ENCODE measurements at regions not wholly inside any gene's neighbourhood (a gene's known extent, or its start where the extent isn't known, plus 50 kb on each side); places are given as distances from the start of the nearest gene placed in this dataset.

DNA sequence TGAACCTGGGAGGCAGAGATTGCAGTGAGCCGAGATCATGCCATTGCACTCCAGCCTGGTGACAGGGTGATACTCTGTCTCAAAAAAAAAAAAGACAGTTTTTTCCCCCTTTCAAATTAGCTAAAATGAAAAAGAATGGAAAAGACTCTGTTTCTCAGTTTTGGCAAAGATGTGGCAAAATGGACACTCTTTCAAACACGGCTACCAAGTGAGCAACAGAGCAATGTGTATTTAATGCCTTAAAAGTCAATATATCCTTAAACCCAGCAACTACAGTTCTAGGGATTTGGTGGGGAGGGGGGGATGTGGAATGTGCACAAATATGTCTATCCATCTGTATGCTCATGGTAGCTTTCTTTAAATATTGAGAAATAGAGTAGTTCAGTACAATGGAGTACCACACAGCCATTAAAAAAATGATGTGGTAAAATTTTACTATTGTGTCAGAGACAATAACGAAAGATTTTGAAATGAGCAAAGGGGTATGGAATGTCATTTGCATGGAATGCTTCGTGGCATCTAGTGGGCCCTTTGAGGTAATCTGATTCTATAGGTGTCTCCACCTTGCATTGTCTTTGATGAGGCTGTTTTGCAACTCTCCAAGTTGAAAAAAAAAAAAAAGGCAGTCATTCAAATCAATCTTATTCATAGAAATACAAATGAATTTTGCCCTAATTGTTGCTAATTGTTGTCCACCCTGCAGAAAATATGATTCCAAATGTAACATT is 108.1 kb downstream of the AXIN2 start:
- Histone ChIP-seq H3K4me1 (ENCODE audit: low read length) (no peaks in the 10 kb centered on the region), H3K79me2 (ENCODE audit: low read length) (no peaks in the 10 kb centered on the region), H4K20me1 (ENCODE audit: insufficient read depth, low read depth, low read length) (no peaks in the 10 kb centered on the region), H3K4me2 (ENCODE audit: low read depth, low read length, poor library complexity, severe bottlenecking) (no peak overlapping the region), H3K27ac (ENCODE audit: low read length) (no peak overlapping the region), H3K9me2 (replicated peaks; ENCODE audit: insufficient read depth, low read length) (no peaks in the 10 kb centered on the region), H2AFZ (ENCODE audit: low read length) (no peak overlapping the region), H3K27me3 (ENCODE audit: low read length) (no peaks in the 10 kb centered on the region), H3K9me3 (ENCODE audit: low read length) (no peaks in the 10 kb centered on the region), H3K9ac (ENCODE audit: low read length) (no peak overlapping the region), H3K36me3 (ENCODE audit: insufficient read depth, low read length) (no peaks in the 10 kb centered on the region), H3K4me3 (ENCODE audit: low read length) (no peak overlapping the region)
- DNase-seq = no peak

- no peak for DNase-seq
- H3K4me3 ChIP-seq (ENCODE audit: low read length) = no peak overlapping the region
These were observed 112.0 kb downstream of the AXIN2 start for GRCh38 chr17:65449495-65449894.

DNA sequence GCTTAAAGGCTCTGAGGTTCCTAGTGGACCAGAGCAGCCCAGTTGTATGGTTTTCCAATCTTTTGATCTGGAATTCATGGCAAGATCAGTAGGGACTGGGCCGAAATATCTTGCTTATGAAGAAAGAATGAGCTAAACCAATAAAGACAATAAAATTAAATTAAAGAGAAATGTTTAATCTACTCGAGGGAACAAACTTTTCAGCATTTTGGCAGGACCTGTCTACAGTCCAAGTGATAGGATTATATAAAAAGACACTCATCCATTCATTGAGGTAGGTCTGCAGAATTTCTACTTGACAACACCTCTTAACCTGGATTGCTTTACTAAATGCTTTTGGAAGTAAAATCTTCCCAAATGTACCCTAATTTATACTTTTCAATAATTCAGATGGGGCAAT is 113.6 kb downstream of the AXIN2 start:
- Histone ChIP-seq H2AFZ (ENCODE audit: low read length) (no peak overlapping the region), H3K9me3 (ENCODE audit: low read length) (no peaks in the 10 kb centered on the region), H3K27ac (ENCODE audit: low read length) (no peak overlapping the region), H3K4me3 (ENCODE audit: low read length) (no peak overlapping the region), H3K4me2 (ENCODE audit: low read depth, low read length, poor library complexity, severe bottlenecking) (no peak overlapping the region), H4K20me1 (ENCODE audit: insufficient read depth, low read depth, low read length) (no peaks in the 10 kb centered on the region), H3K9ac (ENCODE audit: low read length) (no peak overlapping the region), H3K4me1 (ENCODE audit: low read length) (no peaks in the 10 kb centered on the region), H3K9me2 (replicated peaks; ENCODE audit: insufficient read depth, low read length) (no peaks in the 10 kb centered on the region), H3K79me2 (ENCODE audit: low read length) (no peaks in the 10 kb centered on the region), H3K36me3 (ENCODE audit: insufficient read depth, low read length) (no peaks in the 10 kb centered on the region), H3K27me3 (ENCODE audit: low read length) (no peaks in the 10 kb centered on the region)
- DNase-seq = no peak

More at GRCh38 chr17:65449495-65449894, 112.0 kb downstream of the AXIN2 start:
- Histone ChIP-seq H3K36me3 (ENCODE audit: insufficient read depth, low read length) (no peaks in the 10 kb centered on the region), H4K20me1 (ENCODE audit: insufficient read depth, low read depth, low read length) (no peaks in the 10 kb centered on the region), H3K27ac (ENCODE audit: low read length) (no peak overlapping the region), H3K27me3 (ENCODE audit: low read length) (no peaks in the 10 kb centered on the region), H3K4me2 (ENCODE audit: low read depth, low read length, poor library complexity, severe bottlenecking) (no peak overlapping the region), H3K79me2 (ENCODE audit: low read length) (no peaks in the 10 kb centered on the region), H3K9me2 (replicated peaks; ENCODE audit: insufficient read depth, low read length) (no peaks in the 10 kb centered on the region), H3K4me1 (ENCODE audit: low read length) (no peaks in the 10 kb centered on the region), H3K9me3 (ENCODE audit: low read length) (no peaks in the 10 kb centered on the region), H2AFZ (ENCODE audit: low read length) (no peak overlapping the region), H3K9ac (ENCODE audit: low read length) (no peak overlapping the region)

- DNase-seq = no peak
- H3K36me3 ChIP-seq (ENCODE audit: insufficient read depth, low read length) = no peaks in the 10 kb centered on the region
- H3K9me3 ChIP-seq (ENCODE audit: low read length) = no peaks in the 10 kb centered on the region
- no peak overlapping the region for H3K9ac ChIP-seq (ENCODE audit: low read length)
- no peak overlapping the region for H3K4me3 ChIP-seq (ENCODE audit: low read length)
- H3K4me1 ChIP-seq (ENCODE audit: low read length) = no peaks in the 10 kb centered on the region
- no peak overlapping the region for H2AFZ ChIP-seq (ENCODE audit: low read length)
- no peaks in the 10 kb centered on the region for H4K20me1 ChIP-seq (ENCODE audit: insufficient read depth, low read depth, low read length)
- no peak overlapping the region for H3K4me2 ChIP-seq (ENCODE audit: low read depth, low read length, poor library complexity, severe bottlenecking)
- H3K27me3 ChIP-seq (ENCODE audit: low read length) = no peaks in the 10 kb centered on the region
- no peaks in the 10 kb centered on the region for H3K9me2 ChIP-seq (replicated peaks; ENCODE audit: insufficient read depth, low read length)
- no peaks in the 10 kb centered on the region for H3K79me2 ChIP-seq (ENCODE audit: low read length)
- no peak overlapping the region for H3K27ac ChIP-seq (ENCODE audit: low read length)
These were observed 114.5 kb downstream of the AXIN2 start for GRCh38 chr17:65446838-65447526.

GRCh38 chr17:65446043-65446442 is 115.4 kb downstream of the AXIN2 start:
- Histone ChIP-seq H3K9ac (ENCODE audit: low read length) (no peak overlapping the region), H3K4me1 (ENCODE audit: low read length) (no peaks in the 10 kb centered on the region), H3K27me3 (ENCODE audit: low read length) (no peaks in the 10 kb centered on the region), H4K20me1 (ENCODE audit: insufficient read depth, low read depth, low read length) (no peaks in the 10 kb centered on the region), H2AFZ (ENCODE audit: low read length) (no peak overlapping the region), H3K79me2 (ENCODE audit: low read length) (no peaks in the 10 kb centered on the region), H3K9me2 (replicated peaks; ENCODE audit: insufficient read depth, low read length) (no peaks in the 10 kb centered on the region), H3K4me3 (ENCODE audit: low read length) (no peak overlapping the region), H3K27ac (ENCODE audit: low read length) (no peak overlapping the region), H3K36me3 (ENCODE audit: insufficient read depth, low read length) (no peaks in the 10 kb centered on the region), H3K9me3 (ENCODE audit: low read length) (no peaks in the 10 kb centered on the region), H3K4me2 (ENCODE audit: low read depth, low read length, poor library complexity, severe bottlenecking) (no peak overlapping the region)
- no peak for DNase-seq

DNA sequence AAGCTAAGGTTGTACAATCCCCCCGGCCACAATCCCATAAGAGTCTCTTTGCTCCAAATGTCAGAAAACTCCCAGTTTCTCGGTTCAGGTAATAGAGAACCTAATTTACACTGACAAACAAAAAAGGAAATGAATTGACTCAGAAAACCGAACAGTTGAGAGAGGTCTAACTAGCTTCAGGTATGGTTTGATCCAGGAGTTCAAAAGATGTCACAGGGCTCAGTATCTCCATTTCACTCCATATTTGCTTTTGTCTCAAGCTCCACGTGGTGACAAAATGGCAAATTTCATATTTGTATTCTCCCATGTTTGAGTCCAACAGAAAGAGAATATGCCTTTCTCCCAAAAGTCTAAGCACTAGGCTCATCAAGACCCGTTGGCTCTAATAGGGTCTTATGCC is 117.4 kb downstream of the AXIN2 start:
- no peaks in the 10 kb centered on the region for H3K4me1 ChIP-seq (ENCODE audit: low read length)

GRCh38 chr17:65442691-65443090 is 118.8 kb downstream of the AXIN2 start:
- H3K36me3 ChIP-seq (ENCODE audit: insufficient read depth, low read length) = no peaks in the 10 kb centered on the region
- no peak overlapping the region for H2AFZ ChIP-seq (ENCODE audit: low read length)
- H3K9ac ChIP-seq (ENCODE audit: low read length) = no peak overlapping the region
- no peak overlapping the region for H3K4me3 ChIP-seq (ENCODE audit: low read length)
- no peaks in the 10 kb centered on the region for H3K4me1 ChIP-seq (ENCODE audit: low read length)
- H3K9me3 ChIP-seq (ENCODE audit: low read length) = no peaks in the 10 kb centered on the region
- H4K20me1 ChIP-seq (ENCODE audit: insufficient read depth, low read depth, low read length) = no peaks in the 10 kb centered on the region
- no peak for DNase-seq
- H3K27ac ChIP-seq (ENCODE audit: low read length) = no peak overlapping the region
- no peak overlapping the region for H3K4me2 ChIP-seq (ENCODE audit: low read depth, low read length, poor library complexity, severe bottlenecking)
- no peaks in the 10 kb centered on the region for H3K9me2 ChIP-seq (replicated peaks; ENCODE audit: insufficient read depth, low read length)
- no peaks in the 10 kb centered on the region for H3K27me3 ChIP-seq (ENCODE audit: low read length)
- no peaks in the 10 kb centered on the region for H3K79me2 ChIP-seq (ENCODE audit: low read length)

More for the DNA sequence above, 117.4 kb downstream of the AXIN2 start:
- no peak overlapping the region for H2AFZ ChIP-seq (ENCODE audit: low read length)
- no peaks in the 10 kb centered on the region for H3K79me2 ChIP-seq (ENCODE audit: low read length)
- no peak for DNase-seq
- H3K27ac ChIP-seq (ENCODE audit: low read length) = no peak overlapping the region
- H3K9me2 ChIP-seq (replicated peaks; ENCODE audit: insufficient read depth, low read length) = no peaks in the 10 kb centered on the region
- no peak overlapping the region for H3K4me3 ChIP-seq (ENCODE audit: low read length)
- H4K20me1 ChIP-seq (ENCODE audit: insufficient read depth, low read depth, low read length) = no peaks in the 10 kb centered on the region
- no peaks in the 10 kb centered on the region for H3K36me3 ChIP-seq (ENCODE audit: insufficient read depth, low read length)
- H3K27me3 ChIP-seq (ENCODE audit: low read length) = no peaks in the 10 kb centered on the region
- no peak overlapping the region for H3K9ac ChIP-seq (ENCODE audit: low read length)
- H3K4me2 ChIP-seq (ENCODE audit: low read depth, low read length, poor library complexity, severe bottlenecking) = no peak overlapping the region
- no peaks in the 10 kb centered on the region for H3K9me3 ChIP-seq (ENCODE audit: low read length)

DNA sequence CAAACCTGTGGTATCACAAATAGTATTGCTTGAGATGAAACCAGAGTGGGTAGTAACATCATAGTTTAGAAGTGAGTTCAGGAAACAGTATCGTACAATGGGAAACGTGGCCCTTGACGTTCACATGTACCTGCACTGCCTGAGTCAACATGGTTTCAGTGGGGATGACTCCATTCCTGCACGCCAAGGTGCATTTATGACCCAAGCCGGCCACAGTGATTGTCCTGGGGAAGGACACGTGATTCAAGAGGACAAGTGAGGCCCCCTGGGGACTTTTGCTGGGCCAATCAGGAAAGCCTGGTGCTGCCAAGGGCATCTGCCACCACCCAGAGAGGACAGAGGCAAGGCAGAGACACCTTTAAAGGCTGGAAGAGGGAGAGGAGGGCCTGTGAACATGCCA is 119.2 kb downstream of the AXIN2 start:
- no peaks in the 10 kb centered on the region for H3K9me3 ChIP-seq (ENCODE audit: low read length)
- H3K27me3 ChIP-seq (ENCODE audit: low read length) = no peaks in the 10 kb centered on the region
- H3K36me3 ChIP-seq (ENCODE audit: insufficient read depth, low read length) = no peaks in the 10 kb centered on the region
- no peaks in the 10 kb centered on the region for H4K20me1 ChIP-seq (ENCODE audit: insufficient read depth, low read depth, low read length)
- no peaks in the 10 kb centered on the region for H3K4me1 ChIP-seq (ENCODE audit: low read length)
- H3K27ac ChIP-seq (ENCODE audit: low read length) = no peak overlapping the region
- H3K9me2 ChIP-seq (replicated peaks; ENCODE audit: insufficient read depth, low read length) = no peaks in the 10 kb centered on the region
- H3K4me2 ChIP-seq (ENCODE audit: low read depth, low read length, poor library complexity, severe bottlenecking) = no peak overlapping the region
- H2AFZ ChIP-seq (ENCODE audit: low read length) = no peak overlapping the region
- no peak overlapping the region for H3K9ac ChIP-seq (ENCODE audit: low read length)
- DNase-seq = no peak
- no peak overlapping the region for H3K4me3 ChIP-seq (ENCODE audit: low read length)
- H3K79me2 ChIP-seq (ENCODE audit: low read length) = no peaks in the 10 kb centered on the region
